NCI-H226 (cell line): ENCODE measurements at regions not wholly inside any gene's neighbourhood (a gene's known extent, or its start where the extent isn't known, plus 50 kb on each side); places are given as distances from the start of the nearest gene placed in this dataset.

Source experiments
- DNase-seq: peaks from one replicate; pipeline ENCODE4 v3.0.0-alpha.2; 2015

DNA sequence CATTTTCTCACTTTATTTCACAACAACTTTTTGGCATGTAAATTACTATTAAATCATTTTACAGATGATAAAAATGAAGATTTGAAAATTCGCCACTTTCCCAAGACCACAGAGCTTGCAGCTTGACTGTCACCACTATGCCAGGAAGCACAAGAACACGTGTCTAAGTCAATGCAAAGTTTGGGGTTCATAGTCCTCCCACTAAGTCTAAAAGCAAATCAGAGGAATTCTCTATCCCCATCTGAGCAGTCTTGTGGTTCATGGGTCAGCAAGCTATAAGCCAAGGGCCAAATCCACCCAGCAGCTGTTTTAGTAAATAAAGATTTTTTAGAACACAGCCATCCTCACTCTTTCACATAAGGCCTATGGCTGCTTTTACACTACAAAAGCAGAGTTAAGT, 833.3 kb upstream of the INTU start:
- no peak for DNase-seq

DNA sequence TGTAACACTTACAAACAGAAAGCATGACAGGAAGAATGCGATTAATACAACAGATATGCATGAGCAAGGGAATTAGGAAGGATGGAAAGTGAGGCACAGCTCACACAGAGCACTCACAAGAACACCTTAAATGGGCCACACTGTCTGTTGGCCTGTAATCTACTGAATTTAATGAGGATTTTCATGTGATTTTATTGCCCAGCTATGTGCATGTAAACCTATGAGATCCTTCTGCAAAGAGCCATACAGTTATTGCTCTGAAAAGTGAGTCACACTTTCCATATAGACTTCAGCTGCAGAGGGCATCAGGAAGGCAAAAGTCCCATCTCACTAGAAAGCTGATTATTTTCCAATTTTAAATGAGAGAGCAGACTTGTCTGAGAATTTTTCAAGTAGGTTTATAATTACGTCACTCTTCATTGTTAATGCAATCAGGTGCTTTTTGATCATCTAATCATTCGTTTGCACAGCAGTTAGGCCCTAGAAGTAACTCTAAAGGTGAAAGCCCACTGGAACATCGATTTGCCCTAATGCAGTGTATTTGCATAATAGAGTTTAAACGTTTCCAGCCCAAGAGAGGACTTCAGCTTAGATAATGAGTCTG, 832.7 kb upstream of the INTU start:
- no peak for DNase-seq

DNA sequence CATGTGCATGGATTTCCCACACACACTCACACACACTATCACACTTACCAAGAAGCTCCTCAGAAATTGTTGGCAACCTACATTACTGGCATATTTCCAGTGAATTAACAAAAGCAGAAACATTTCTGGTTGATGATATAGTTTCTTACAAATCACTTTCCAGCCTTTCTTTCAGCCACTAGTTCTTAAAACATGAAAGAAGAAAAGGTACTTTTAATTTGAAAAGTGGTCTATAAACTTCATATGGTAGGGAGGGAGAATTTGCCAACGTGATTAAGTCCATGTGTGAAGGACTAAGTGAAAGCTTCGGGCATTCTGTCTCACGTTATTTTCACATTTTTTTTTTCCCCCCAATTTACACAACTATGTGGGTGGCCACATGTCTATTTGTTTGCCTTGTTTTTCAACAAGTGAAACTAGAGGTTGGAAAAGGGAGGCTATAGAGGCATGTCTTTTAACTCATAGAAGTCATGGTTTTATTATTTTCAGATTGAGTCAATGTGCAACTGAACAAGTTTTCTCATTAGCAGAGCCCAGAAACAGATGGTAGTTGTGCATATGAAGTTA, 832.1 kb upstream of the INTU start:
- DNase-seq, result peak; percentile 7

GRCh38 chr4:126807132-126807531, 825.6 kb upstream of the INTU start:
- no peak for DNase-seq

DNA sequence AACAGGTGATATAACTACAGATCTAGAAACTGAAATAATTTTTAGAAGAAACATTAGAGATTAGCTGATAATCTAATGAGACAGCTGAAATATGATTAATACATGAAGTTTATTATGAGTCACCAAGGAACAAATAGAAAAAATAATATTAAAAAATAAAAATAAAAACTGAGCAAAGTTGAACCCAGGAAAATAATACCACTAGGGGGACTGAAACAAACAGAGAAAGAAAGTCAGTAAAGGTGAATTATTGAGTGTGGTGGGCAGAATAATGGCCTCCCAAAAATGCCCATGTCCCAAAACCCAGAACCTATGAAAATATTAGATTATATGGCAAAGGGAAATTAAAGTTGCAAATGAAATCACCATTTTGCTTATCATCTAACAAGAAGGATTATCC, 820.7 kb upstream of the INTU start:
- no peak for DNase-seq

DNA sequence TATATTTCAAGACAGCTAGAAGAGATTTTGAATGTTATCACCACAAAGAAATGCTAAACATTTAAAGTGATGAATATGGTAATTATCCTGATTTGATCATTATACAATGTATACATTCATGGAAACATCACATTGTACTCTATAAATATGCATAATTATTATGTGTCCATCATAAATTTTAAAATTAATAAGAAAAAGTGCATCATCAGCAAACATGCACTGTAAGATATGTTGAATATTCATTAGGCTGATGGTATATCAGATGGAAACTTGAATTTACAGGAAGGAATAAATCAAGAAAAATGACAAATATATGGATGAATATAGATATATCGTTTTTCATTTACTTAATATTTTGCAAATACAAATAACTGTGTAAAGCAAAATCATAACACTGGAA, 812.1 kb upstream of the INTU start:
- no peak for DNase-seq

DNA sequence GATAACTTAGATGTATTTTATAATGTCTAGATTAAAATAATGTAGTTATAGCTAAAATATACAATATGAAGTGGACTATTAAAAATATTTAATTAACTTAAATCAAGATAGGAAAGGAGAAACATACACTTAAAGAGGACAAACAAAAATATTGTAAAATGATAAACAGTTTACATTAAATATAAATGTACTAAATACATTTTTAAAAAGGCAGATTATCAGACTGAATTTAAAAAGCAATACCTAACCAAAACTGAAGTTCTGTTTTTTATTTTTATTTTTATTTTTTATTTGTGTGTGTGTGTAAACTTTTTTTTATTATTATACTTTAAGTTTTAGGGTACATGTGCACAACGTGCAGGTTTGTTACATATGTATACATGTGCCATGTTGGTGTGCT, 811.6 kb upstream of the INTU start:
- DNase-seq, result no peak

GRCh38 chr4:126825083-126825482, 807.7 kb upstream of the INTU start:
- DNase-seq, result no peak

DNA sequence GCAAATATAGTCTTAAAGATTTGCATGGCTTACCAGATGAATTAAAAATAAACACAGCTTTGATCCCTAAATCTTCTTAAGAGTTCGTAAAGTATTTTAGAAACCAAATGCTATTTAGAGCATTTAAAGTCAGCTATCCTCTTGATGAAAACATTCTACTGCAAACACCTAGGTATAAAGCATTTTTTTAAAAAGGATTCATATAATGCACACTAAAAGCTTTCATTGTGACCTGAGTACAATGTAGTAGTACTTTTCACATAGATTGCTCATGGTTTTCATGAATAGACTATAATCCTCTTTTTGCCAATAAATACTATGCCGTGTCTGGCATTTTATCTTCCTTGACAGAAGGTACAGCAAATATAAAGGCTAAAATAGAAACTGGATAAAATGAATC, 805.1 kb upstream of the INTU start:
- no peak for DNase-seq

DNA sequence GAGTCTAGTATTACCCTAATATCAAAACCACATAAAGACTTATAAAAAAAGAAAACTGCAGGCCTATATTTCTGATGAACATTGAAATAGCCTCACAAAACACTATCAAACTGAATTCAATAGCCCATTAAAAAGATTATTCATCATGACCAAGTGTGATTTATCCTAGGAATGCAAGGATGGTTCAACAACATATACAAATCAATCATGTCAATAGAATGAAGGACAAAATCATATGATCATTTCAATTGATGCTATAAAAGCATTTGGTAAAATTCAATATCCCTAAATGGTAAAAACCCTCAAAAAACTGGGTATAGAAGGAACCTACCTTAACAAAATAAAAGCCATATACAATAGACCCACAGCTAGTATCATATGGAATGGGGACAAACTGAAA, 797.9 kb upstream of the INTU start:
- no peak for DNase-seq

DNA sequence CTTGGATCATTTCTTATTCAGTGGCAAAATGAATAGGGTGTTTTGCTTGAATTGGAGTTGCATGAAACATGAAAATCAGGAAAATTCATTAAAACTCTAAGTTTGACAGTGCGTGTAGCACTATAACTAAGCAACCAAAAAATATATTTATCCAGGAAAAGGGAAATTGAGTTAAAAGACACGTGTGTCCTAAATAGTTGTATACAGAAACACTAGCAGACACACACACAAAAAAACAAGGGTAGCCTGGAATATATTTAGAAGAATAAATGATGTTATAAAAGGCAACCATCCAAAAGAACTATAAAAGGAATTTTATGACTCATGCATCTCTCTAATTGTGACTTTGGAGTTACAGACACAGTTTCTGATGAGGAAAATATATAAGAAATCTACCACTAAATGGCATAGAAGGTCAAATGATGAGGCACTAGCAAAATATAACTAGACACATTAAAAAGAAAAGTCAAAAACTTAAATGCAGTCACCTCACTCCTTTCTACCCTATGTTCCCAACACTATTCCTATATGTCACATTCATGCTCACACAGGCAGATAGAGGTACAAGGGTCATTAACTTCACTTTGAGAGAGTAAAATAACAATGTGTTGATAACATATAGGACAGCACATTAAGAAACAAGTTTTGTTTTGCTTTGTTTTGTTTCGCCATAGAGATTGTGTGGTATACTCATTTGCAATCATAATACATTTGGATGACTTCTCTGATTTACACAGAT, 793.6 kb upstream of the INTU start:
- DNase-seq, result no peak

- DNase-seq, result no peak
Measured at GRCh38 chr4:126843492-126844067, 789.2 kb upstream of the INTU start.

- DNase-seq, result peak; percentile 95
Measured at GRCh38 chr4:126850286-126850685, 782.5 kb upstream of the INTU start.

DNA sequence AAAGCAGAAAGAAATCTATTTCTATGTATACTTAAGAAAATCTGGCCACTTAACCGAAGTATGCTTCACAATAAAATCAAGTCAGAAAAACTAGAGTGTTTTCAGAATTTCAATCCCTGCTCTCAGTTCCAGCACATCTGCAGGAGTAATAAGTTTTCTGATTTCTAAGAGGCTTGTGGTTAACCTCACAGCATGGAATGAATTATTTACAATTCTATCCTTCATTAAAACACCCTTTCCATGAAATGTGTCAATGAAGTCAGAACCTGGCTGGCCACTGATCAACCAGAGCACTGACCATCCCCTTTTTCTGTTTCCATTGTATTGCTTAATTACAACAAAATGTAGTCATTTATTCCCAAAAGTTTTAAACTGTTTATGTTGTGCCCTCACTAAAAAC, 781.4 kb upstream of the INTU start:
- DNase-seq, result peak; percentile 34

GRCh38 chr4:126853715-126854114, 779.0 kb upstream of the INTU start:
- no peak for DNase-seq

DNA sequence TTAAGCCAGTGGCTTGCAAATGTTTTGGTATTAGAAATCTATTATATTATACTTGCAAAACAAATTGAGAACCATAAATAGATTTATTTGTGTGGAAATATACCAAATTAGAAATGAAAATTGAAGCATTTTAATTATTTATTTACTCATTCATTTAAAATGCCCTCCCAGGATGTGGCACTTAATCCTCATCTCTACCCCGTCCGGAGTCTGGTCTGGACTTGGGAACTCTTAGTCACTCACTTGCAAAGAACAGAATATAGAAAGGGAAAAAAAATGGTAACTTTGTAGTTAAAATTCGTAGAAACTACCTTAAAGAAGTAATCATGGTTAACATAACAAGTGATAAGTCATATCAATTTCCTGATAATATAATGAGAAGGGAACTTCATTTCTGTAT, 775.9 kb upstream of the INTU start:
- DNase-seq, result no peak

DNA sequence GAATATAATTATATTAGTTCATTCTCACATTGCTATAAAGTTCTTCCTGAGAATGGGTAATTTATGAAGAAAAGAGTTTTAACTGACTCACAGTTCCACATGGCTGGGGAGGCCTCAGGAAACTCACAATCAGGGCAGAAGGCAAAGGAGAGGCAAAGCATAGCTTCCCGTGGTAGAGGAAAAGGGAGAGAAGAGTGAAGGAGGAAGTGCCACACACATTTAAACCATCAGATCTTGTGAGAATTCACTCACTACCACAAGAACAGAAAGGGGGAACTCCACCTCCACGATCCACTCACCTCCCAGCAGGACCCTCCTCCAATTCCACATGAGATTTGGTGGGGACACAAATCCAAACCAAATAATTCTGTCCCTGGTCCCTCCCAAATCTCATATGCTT, 773.4 kb upstream of the INTU start:
- DNase-seq, result no peak

GRCh38 chr4:126859872-126860271, 772.9 kb upstream of the INTU start:
- no peak for DNase-seq

- no peak for DNase-seq
Measured at GRCh38 chr4:126860308-126860707, 772.4 kb upstream of the INTU start.

DNA sequence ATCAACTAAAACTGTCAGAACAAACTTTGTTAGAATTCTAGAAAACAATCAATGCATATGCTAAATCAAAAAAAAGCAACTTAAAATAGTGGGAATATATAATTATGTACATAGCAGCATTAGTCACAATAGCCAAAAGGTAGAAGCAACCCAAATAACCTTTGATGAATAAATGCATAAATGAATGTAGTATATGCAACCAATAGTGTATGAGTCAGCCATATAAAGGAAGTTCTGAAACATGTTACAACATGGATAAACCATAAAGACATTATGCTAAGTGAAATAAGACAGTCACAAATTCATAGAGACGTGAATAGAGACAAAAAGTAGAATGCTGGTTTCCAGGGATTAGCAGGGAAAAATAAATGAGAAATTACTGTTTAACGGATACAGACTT, 762.8 kb upstream of the INTU start:
- DNase-seq, result no peak

GRCh38 chr4:126871810-126872209, 760.9 kb upstream of the INTU start:
- DNase-seq, result no peak

DNA sequence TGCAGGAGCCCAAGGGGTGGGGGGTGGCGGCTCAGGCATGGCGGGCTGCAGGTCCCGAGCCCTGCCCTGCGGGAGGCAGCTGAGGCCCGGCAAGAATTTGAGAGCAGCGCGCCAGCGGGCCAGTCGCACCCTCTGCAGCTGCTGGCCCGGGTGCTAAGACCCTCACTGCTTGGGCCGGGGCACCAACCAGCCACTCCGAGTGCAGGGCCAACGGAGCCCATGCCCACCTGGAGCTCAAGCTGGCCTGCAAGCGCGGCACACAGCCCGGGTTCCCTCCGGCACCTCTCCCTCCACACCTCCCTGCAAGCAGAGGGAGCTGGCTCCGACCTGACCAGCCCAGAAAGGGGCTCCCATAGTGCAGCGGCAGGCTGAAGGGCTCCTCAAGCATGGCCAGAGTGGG, 758.2 kb upstream of the INTU start:
- no peak for DNase-seq

- no peak for DNase-seq
Measured at GRCh38 chr4:126888968-126889367, 743.8 kb upstream of the INTU start.

DNA sequence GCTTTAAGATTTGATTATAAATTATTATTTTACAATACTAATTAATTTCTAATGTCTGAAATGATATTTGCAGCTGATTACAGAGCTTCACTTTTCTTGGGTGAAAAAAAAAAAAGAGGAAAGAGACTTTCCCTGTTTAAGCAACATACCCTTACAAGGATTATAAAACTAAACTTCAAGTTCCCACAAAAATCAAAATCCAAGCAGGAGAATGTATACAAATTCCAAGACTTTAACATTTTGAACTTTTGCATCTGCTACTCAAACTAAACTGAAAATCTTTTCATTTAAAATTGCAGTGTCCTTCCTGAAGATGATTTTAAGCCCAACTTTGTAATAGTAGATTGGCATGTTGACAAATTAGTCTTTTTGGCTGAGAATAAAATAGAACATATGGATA, 742.4 kb upstream of the INTU start:
- DNase-seq, result no peak
